ENCODE measurements at regions not wholly inside any gene's neighbourhood (a gene's known extent, or its start where the extent isn't known, plus 50 kb on each side); places are given as distances from the start of the nearest gene placed in this dataset.
"Not testable (repeated sequence)": the region's sequence is repeated elsewhere in the genome, so short reads cannot be mapped to it uniquely, and the experiment has no call there.

DNA sequence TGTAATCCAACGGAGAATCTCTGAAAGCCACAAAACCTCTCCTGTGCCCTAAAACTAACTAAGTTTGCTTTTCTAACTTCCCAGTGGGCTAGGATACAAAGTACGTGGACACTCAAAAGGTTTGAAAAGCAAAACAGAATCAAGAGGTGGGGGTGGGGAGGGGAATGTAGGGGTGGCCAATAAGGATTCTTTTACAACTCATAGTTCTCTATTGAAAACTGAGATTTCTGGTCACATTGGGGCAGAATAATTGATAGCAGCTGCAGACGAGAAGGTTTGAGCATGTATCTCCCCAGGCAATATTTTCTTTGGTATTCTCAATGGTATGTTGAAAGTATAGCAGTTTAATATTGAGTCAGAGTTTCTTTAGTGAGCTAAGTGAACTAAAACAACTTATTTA, 376.7 kb upstream of the CITED2 start:
- no peak for DNase-seq (ENCODE audit: low read depth)

DNA sequence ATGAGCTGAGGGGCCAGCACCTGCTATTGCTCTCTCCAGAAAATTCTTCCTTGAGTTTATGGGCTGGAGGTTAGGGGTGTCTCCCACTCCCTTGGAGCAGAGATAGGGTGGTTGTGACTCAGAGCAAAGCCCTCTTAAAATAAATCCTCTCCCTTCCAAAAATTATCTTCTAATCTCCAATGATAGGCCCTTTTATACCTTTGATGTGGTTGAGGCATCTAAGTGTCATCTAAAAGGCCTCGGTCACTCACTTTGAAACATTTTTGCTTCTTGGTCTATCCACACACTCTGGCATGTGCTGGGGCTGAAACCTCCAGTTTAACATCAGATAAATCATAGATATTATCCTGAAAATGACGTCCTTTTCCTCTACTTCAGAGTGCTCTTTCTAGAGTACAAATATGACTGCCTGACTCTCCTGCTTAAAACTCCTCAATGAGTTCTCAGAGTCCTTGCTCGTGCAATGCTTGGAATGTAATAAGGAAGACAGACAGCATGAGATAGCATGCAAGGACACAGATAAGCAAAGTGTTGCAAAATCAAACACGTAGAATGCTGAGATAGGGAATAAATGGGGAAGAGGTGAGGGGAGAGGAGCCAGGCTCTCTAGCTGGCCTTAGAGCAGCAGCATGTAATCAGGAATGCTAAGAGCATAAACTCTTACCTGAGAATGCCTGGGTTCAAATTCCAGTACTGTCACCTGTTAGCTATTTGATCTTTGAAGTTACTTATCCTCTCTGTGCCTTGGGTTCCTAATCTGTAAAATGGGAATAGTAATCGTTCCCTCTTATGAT, 374.1 kb upstream of the CITED2 start:
- no peak for DNase-seq (ENCODE audit: low read depth)

DNA sequence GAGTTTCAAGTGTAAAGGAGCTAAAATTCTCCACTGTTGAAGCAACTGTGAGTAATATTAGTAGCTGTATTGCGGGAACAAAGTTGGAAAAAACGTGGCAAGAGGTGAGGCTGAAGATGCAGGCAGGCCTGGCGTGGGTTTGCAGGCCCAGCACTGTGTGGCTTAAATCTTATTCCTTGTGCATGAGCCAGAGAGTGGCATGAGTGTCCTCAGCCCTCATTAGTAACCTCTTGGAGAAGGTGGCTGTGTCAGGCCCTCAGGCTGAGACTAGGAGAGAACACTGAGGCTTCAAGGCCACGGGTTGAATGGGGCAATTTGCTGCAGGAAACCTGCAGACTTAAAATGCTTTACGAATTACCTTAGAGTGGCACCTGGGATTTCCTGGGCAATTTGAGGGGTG, 372.7 kb upstream of the CITED2 start:
- DNase-seq (ENCODE audit: low read depth) = no peak

DNA sequence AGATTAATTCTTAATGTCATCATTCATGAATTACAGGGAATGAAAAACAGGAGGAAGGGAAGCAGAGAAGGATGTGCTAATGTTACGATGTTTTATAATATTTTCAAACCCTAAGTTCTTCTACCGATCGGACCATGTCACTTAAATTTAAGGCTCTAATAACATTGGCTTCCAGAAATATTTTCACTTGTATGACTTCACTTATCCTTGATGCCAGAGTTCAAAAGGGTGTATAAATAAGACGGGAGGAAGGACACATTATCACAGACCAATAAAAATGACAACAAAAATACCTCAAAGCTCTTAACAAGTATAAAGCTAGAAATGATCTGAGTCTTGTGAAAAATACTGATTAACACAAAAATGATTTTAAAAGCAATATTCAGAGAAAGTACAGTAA, 370.4 kb upstream of the CITED2 start:
- no peak for DNase-seq (ENCODE audit: low read depth)

DNA sequence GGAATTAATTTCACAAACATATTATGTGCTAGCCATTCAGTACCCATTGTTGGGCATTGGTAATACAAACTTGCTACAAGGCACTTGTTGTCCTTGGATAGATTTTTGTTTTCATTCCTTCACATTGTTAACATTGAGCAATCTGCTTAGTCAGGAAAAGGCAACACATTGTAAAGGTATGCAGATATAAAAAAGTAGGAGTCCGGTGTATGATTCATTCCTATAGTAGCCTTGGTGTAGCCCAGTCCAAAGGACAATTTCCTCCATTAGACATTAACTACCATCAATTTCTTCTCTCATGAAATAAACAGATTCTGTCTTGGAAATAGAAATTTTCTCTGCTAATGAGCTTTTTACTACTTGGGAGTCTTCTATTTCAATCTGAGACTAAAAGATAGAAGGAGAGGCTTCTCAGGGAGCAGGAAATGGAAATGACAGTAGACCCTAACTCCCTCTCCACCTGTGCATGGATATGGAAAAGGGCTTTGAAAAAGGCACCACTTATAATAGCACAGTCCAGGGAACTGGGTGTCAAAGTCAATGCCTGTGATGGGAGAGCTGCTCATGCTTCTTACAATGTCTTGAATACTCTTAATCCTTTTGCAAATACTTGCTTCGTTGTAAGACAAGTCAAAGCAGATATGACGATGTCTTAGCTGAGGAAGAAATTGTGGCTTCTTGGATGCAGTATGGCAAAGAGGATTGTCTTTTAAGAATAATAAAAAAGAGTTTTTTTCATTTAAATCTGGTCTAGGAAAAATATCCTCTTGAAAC, 369.4 kb upstream of the CITED2 start:
- no peak for DNase-seq (ENCODE audit: low read depth)

DNA sequence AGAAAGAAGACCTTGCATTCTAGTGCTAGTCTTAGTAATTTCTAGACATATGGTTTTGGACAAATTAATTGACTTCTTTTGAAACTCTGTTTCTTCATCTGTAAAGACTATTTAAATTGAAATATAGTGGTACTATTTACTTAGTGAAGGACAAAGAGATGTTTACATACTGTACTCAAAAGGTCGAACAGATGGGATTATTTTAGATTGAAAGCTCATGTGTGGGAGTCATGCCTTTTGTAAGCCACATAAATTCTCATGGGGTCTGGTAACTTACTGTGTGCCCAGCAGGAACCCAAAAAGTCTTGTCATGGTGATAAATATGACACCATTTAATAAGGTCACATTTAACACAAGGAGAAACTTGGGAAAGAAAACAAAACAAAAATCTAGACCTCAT, 368.2 kb upstream of the CITED2 start:
- no peak for DNase-seq (ENCODE audit: low read depth)

DNA sequence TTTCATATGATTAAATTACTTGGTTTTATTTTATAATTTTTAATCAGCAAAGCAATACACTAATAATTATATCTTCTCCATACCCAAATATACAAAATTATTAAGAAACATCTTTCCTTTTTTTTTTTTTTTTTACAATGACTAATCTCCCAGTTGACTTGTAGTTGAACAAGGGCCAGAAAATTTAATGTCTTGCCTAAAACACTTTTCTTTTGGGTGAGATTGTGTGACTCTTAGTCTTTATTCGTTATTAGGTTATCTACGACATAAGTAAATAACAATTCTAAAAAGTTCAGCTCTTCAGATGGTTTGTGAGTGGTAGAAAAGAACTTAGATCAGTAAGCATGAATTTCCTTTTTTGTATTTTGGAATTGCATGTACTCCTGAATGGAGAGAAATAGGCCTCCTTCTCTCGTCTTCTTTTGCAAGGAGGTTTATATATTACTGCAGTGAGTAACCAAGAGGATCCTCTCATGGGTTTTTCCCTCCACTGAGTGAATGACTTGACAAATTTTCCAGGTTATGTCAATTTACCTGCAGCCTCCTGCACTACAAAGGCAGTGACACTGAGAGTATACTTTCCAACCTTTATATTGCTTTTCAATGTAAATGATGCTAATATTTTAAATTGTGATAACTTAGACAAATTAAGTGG, 364.5 kb upstream of the CITED2 start:
- DNase-seq (ENCODE audit: low read depth) = no peak

DNA sequence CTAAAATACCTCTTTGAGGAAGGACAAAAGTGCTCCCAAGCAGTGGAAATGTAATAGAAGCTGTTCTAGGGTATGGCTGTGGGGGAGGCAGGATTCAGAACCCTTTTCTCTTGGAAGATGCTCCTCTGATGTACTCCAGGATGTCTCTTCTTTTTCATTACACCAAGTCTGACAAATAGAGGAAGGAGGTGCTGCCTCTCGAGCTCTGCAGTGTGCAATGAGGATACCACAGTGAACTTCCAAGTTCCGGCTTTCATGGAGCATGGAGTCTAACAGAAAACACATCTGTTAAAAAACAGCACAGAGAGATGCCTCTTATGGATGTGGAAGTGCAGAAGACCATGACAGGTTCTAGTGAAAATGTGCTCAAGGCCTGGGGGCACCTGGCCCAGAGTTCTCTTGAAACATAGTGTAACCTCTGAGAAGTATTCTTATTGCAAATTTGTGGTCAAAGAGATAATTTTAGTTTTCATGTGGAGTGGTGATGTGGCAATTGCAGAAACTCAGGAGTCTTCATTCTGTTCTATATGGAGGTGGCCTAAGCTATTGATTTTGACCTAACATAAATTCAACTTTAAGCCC, 362.0 kb upstream of the CITED2 start:
- DNase-seq (ENCODE audit: low read depth) = no peak

DNA sequence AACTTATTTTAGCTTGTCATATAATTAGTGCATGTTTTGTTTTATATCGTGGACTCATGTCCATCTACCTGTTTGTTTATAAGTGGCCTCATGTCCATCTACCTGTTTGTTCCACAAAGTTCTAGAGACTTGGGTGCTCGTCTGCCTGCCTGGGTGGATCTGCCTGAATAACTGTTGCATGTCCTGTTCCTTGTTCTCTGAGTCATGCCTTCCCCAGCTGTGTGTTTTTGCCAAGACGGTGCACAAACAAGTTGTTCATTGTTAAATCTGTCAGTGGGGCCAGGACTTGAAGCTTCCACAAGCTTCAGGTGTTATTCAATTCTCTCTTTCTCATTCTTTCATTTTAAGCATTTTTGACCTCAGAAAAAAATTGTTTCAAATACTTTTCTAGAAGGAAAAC, 358.0 kb upstream of the CITED2 start:
- no peak for DNase-seq (ENCODE audit: low read depth)

DNA sequence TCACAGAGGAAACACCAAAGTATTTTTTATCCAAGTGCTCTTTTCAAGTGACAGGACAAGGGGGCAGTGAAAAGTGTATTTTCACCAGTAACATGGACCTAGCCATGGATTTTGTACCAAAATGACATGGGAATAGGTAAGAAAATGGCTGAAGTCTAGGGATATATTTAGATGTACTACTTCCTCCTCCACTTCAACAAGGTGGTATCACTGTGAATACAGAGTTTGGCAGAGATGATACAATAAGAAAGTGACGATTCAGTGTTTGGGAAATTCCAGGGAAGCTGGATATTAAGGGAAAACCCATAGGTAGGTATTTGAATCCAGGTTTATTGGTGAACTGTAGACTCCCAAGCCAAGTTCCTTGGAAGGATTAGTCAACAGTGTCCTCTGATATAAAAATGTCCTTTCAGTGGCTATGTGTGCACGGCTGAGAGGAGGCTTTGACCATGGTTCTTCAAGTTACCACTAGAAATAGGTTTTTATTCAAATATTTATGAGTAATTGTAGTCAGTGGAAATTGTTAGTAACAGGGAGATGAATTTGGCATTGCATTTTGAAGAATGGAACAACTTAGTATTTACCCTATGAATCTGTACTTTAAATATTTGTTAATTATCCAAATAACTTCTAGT, 356.0 kb upstream of the CITED2 start:
- no peak for DNase-seq (ENCODE audit: low read depth)

DNA sequence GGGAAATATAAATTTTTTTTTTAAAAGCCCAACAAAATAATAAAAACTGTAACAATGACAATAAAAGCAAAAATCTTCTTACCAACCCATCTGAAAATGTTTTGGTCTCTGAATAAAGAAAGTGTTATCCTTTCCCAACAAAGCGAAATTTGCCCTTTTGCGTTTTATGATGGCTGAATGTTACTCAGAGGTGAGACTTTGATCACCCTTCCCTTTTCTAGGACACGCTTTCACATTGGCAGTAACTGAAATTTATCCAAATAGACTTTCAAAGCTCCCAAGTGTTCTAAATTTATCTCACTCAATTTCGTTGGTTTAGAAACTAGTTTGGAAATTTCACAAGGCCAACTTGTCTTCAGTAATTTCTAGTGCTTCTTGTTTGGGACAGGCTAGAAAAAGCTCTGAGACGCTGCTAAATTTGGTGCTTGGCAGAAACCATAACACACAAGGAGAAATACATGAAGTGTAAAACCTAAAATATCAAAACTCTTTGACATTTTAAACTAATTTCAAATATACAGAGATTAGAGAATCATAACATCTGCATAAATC, 354.5 kb upstream of the CITED2 start:
- DNase-seq (ENCODE audit: low read depth) = no peak

DNA sequence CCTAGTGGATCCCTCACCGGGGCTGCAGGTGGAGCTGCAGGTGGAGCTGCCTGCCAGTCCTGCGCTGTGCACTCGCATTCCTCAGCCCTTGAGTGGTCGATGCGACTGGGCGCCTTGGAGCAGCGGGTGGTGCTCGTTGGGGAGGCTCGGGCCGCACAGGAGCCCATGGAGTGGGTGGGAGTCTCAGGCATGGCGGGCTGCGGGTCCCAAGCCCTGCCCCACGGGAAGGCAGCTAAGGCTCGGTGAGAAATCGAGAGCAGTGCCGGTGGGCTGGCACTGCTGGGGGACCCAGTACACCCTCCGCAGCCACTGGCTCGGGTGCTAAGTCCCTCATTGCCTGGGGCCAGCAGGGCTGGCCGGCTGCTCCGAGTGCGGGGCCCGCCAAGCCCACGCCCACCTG, 351.8 kb upstream of the CITED2 start:
- DNase-seq (ENCODE audit: low read depth) = not testable (repeated sequence)

DNA sequence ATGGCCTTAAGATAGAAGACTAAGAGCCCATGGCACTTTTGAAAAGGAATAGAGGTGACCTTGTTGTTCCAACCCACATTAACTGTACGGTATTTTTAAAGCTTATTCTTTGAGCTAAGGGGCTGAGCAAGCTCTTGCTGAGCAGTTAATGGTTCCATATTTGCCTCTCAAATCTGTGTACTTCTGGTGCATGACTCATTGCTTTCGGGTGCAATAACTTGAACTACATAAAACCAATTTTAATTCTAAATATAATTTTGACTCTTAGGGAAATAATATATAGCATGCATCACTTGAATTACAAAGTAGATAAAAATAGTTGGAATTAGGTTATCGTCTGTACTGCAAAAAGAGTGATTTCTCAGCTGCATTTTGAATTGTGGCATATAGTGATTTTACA, 348.1 kb upstream of the CITED2 start:
- DNase-seq (ENCODE audit: low read depth) = no peak

DNA sequence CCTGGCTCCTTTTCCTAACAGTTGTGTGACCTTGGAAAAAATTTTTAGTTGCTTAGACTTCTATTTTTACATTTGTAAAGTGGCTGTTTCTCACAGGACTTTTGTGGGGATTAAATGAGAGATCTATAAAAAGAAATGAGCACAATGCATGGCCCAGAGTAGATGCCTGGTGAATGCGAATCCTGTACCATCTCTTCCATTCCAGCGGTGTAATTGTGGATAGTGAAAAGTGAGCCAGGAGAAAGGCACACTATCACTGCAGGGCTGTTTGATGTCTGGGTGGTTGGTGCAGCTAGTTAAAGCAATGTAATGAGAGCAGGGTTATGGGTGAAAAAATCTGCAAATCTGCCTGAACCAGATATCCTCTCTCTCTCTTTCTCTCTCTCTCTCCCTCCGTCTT, 347.5 kb upstream of the CITED2 start:
- DNase-seq (ENCODE audit: low read depth) = no peak

DNA sequence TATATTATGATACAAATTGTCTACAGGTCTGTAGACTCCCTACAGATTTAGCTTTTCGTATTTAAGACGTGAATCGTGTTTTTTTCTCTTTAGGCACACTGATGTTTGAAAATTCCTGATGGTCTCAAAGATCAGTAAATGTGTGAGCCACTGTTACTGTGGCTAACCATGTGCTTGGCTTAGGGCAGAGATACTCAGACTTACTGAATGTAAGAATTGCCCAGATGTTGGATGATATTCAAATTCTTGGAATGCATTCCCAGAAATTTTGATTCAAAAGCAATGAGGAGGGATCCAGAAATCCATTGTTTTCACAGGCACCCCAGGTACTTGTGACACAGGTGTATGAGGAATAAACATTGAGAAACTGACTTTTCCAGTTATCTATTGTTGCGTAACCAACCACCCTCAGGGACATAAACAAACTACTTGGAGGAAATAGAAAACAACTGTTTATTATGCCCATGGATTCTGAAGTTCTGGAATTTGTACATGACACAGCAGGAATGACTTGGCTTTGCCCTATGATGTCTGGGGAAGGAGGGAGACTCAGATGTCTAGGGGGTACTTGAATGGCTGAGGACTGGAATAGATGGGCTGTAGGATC, 339.6 kb upstream of the CITED2 start:
- DNase-seq (ENCODE audit: low read depth) = no peak

DNA sequence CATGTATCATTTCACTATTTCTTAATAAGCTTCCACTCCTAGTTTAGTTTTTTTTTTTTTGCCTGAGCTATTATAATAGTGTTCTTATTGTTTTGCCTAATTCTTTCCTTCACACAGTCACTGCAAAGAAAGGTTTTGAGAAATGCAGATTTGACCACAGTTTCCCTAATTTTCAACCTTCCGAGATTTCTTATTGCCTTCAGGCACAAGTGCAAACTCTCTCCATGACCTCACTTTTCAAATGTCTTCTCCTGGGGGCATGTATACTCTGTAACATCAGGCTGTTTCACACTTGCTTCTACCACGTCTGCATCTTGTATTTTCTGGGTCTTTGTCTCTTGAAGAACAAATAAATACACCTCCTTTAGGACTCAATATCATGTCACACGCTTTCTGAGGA, 339.0 kb upstream of the CITED2 start:
- no peak for DNase-seq (ENCODE audit: low read depth)

DNA sequence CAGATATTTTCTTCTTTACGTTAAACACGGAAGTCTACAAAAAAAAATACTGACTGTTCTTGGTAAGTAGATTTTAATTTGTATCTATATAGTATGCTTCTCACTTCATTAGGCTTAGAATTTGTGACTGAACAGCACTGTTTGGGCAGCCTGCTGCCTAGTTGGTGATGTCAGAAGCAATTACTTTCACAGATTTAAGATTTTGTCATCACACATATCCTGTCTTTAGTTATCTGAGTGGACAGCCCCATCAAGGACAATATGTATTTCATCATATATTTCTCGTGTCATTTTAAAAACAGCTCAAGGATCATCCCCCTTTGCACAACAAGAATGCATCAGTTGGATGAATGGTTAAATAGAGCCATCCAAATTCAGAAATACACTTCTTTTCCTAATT, 338.4 kb upstream of the CITED2 start:
- no peak for DNase-seq (ENCODE audit: low read depth)

DNA sequence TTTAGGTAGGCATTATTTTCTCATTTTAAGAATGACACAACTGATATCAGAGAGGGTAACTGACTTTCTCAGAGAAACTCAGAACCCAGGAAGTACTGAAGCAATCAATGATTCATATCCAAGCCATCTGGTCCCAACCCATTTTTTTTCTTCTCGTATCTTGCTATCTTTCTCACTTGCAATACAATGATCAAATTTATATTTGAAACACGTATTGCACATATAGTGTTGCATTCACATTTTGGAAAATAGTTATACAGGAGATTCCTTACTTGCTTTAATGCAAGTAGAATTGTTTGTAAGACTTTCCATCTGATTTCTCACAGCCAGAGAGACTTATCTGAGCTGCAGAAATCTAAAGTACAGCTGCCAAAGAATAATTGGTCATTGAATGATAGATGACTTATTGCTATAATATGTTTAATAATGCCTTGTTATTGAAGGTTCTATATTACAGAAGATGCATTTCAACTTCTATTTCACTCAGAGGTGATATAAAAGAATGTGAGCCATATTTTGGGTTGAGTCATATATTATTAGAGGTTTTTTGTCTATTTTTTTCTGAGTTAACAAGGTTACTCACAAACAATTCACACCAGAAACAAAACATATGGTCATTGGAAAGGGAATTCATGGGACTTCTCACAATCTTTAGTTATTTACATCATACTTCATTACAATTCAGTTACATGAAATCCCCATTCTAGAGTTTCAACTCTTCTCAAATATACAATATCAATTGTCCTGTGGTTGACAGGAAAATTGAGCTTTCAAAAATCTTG, 337.5 kb upstream of the CITED2 start:
- DNase-seq (ENCODE audit: low read depth) = no peak

DNA sequence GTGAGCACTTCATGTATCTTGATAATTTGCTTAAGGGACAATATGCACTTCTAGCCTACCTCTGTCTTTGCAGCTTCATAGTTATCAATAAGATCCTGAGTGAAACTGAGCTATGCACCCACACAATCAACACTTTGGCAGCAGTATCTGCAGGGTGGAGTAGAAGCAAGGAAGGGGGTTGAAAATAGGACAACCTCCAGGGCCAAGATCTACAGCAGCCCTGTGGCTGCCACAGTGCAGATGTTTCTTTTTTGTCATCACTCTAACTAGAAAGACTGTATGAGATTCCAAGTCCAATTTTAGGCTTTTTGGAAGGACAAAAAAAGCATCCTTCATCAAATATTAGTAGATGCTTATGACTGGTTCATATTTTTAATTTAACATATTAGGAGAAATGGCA, 336.1 kb upstream of the CITED2 start:
- DNase-seq (ENCODE audit: low read depth) = no peak

DNA sequence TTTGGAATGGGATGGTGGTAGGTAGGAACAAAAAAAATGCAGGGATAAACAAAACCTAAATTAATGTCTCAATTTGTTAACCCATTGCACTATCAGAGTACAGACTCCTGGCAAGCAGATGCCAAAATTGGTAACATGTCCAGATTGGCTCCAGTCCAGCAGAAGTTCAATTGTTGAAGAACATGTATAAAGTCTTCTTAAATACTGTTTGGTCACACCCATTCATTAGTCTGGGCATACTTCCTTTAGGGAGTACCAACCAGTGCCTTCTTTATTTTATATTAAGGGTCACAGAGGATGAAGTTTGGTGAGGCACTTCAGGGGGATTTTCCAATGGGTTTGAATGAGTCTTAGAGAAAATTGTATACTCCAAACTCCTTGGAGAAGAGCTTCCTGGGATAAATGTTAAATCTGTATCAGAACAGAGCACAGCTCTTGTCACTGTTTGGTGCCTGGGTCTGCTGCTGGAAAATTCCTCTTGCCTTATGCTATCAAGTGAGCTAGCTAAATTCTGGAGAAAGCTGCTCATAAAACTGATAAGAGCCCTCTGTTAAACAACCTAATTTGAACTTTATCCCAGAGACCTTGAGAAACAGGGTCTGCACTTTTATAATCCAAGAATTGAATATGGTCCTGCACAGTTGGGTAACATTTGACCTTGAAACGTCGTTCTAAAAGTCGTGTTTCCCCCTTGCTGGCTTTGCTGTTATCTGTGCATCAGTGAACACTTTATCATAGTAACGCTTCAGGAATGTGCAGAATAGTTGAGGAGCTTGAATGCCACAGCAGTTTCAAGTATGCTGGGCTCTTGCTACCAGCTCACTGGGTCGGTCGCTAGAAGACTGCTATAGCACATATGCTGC, 334.1 kb upstream of the CITED2 start:
- no peak for DNase-seq (ENCODE audit: low read depth)
